Gastrocnemius medialis (tissue), 4 donors: ENCODE measurements at regions not wholly inside any gene's neighbourhood (a gene's known extent, or its start where the extent isn't known, plus 50 kb on each side); places are given as distances from the start of the nearest gene placed in this dataset.

Experiments used
- POLR2A ChIP-seq, 2 donors: fragments of 450-650 bp; IDR thresholded peaks; one replicate each; pipeline ENCODE4 v1.6.1; 2017; ENCODE audit warnings: antibody characterized with exemption in 2 of 2, mild to moderate bottlenecking in 2 of 2, moderate library complexity in 2 of 2
- TF ChIP-seq, protein P1 (sequence below), 5 experiments: fragments of 450-650 bp in 3 of 5; fragments of 200-600 bp in 2 of 5; sonication (generic) in 2 of 5; IDR thresholded peaks in 4 of 5; conservative IDR thresholded peaks in 1 of 5; 1 replicate in 4 of 5; 2 replicates in 1 of 5; pipeline ENCODE4 v1.5.1; 2016 to 2019; ENCODE audit warnings: antibody characterized with exemption in 5 of 5, mild to moderate bottlenecking in 3 of 5, moderate library complexity in 3 of 5

DNA sequence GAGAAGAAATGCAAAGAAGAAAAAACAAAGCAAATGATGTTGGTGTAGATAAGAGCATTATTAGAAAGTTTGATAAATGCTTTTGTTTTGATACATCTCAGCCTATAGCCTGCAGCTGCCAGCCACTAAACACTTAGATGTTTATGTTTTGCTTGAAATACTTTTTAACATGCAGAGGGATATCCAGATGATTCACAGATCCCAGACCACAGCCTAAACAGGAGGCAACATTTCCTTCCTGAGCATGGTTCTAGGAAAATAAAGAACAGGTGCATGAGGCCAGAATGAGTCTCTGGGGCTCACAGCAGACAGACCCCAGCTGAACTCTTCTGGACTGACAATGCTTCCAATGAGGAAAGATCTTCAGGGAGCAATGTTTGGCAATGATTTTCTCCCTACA lies 103.7 kb upstream of the EEA1 start:
- TF ChIP-seq, protein P1, sequence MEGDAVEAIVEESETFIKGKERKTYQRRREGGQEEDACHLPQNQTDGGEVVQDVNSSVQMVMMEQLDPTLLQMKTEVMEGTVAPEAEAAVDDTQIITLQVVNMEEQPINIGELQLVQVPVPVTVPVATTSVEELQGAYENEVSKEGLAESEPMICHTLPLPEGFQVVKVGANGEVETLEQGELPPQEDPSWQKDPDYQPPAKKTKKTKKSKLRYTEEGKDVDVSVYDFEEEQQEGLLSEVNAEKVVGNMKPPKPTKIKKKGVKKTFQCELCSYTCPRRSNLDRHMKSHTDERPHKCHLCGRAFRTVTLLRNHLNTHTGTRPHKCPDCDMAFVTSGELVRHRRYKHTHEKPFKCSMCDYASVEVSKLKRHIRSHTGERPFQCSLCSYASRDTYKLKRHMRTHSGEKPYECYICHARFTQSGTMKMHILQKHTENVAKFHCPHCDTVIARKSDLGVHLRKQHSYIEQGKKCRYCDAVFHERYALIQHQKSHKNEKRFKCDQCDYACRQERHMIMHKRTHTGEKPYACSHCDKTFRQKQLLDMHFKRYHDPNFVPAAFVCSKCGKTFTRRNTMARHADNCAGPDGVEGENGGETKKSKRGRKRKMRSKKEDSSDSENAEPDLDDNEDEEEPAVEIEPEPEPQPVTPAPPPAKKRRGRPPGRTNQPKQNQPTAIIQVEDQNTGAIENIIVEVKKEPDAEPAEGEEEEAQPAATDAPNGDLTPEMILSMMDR (IDR thresholded peaks at IDR 0.05 in 4 of 5, conservative IDR thresholded peaks at IDR 0.05 in 1 of 5), result no peak
- no peak for TF ChIP-seq POLR2A (IDR thresholded peaks at IDR 0.05)
